Activated naive CD4-positive, alpha-beta T cell (primary cell): ENCODE measurements at regions not wholly inside any gene's neighbourhood (a gene's known extent, or its start where the extent isn't known, plus 50 kb on each side); places are given as distances from the start of the nearest gene placed in this dataset.
"Not testable (repeated sequence)": the region's sequence is repeated elsewhere in the genome, so short reads cannot be mapped to it uniquely, and the experiment has no call there.

Experiments
- DNase-seq, 4 experiments: peaks; one replicate each; lab custom pipeline; 2025; lab: John Stamatoyannopoulos, UW

DNA sequence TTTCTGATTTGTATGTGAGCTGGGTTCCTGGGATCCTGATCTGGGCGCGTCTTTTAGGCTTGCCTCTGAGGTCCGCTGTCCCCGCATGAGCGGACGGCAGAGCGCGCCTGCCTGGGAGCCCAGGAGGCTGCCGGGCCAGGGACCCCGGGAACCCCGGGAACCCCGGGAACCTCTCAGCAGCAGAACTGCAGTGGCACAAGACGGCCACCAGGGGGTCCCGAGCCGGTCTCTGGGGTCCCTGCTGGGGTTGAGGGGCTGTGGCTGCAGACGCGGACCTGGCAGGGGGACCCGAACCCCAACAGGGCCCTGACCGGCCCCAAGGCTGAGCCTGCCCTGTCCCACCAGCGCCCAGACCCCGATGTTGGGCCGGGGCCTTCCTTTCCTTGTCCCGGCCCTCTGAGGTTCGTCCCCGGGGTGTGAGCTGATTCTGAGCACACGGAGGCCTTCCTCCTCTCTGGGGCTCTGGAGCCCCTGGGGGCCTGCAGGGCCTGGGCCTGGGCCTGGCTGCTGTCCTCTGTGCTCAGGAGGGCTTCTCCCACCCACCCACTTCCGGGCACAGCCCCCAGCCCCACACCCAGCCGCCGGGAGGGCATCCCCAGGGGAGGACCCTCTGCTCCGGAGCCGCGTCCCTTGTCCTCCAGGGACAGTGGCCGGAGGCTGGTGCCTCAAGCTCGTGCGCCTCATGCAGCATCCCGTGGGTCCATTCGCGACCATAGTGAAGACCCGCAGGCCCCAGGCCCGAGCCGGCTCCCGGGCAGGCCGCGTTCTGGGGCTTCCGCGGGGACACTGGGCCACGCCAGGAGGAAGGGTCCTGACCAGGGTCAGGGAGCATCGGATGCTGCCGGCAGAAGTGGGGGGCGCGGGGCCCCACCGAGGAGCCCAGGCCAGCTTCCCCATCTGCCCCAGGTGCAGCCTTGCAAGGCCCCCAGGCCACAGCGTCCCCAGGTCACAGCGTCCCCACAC, 152.9 kb downstream of the TMEM121 start:
- DNase-seq, result not testable (repeated sequence)

DNA sequence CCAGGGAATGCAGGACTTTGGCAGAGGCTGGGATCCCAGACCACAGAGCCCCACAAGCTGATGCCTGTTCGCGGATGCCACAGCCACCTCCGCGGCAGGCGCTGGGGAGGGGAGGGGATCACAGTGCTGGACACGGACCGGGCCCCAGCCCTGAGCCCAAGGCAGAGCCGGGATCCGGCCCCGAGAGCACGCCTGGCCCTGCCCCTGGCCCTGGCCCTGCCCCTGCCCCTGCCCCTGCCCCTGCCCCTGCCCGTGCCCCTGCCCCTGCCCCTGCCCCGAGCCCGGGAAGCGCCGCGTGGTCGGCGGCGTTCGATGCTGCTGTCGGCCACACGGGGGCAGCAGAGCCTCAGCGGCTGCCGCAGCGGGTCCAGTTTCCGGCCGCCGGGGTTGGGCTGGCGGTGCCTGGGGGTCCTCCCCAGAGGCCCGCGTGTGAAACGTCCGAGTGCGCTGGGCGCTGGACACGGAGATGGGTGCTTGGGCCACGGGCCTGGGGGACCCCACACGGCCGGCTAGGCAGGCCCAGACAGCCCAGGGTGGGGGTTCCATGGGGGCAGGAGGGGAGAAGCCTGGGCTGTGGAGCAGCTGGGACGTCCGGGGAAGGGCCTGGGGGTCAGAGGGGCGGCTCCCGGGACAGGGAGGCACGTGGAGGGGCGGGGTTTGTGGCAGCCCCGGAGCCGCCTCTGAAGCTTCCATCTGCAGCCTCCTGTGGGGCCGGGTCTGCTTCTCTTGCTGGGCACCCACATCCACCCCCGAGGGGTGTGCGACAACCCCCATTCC, 153.8 kb downstream of the TMEM121 start:
- DNase-seq, result peak in 2 of 4 experiments; percentile 5 to 8

DNA sequence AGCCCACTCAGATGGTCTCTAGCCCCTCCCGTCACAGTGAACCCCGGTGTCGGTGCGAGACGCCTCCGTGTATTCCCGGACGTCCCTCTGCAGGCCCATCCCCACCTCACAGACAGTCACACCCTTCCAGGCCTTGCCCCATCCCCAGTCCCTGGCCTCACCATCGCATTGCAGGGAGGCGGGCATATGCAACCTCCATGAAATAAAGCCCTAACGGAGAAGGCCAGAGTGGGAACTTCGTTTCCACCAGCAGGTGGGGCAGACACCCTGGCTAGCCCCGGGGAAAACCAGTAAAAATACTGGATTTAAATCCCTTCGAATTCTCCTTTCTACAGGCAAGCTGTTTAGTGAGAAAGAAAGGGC, 154.3 kb downstream of the TMEM121 start:
- not testable (repeated sequence) for DNase-seq

DNA sequence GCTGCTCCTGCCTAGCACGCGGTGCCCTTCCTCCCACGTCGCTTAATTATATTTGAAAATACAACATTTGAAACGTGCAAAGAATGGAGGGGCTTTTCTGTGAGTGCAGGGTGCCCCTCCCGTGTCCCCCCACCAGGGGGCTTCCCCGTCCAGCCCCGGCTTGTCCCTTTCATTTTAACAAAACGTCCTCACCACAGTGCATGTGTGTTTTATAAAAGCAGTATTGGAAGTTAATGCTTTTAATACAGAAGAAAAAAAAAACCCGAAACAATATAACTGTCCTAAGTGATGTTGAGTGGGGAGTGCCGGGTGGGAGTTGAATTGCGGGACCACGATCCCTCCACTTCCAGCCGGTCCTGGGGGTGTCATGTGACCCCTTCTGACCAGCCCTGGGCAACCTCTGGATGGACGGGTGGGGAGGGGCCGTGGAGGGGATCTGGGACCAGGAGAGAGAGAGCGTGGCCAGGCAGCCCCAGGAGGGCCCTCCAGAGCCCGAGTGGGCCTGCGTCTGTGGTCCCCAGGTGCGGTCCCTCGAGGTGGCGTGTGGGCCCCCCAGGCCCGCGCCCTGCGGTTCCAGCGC, 155.3 kb downstream of the TMEM121 start:
- DNase-seq, result not testable (repeated sequence)

DNA sequence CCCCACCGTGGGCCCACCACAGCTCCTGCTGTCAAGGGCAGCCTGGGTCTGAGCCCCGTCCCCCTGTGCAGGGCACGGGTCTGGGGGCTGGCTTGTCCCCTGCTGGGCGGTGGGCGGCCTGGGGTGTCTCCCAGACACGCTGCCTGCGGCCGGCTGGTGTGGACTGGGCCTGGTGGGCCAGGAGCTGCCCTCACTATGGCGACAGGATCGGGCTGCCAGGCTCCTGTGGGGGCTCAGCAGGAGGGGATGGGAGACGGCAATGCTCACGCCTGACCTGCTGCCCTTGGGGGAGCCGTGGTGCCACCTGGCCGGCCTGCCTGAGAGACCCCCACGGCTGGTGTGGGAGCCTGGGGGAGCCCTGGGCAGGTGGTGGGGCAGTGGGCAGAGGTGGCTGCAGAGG, 156.1 kb downstream of the TMEM121 start:
- not testable (repeated sequence) for DNase-seq

DNA sequence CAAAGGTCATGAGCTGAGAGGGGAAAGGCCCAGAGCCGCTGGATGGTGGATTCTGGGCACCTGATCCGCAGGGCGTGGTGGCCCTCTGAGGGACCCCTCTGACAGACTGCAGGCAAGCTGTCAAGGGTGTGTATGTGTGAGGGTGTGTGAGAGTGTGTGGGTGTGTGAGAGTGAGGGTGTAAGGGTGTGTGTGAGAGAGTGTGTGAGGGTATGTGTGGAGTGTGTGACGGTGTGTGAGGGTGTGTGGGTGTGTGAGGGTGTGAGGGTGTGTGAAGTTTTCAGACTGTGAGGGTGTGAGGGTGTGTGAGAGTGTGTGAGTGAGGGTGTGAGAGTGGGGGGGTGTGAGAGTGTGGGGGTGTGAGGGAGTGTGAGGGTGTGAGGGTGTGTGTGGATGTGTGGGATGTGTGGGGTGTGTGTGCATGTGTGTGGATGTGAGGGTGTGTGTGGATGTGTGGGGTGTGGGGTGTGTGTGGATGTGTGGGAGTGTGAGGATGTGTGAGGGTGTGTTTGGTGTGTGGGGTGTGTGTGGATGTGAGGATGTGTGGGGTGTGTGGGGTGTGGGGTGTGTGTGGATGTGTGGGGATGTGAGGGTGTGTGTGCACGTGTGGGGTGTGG, 156.7 kb downstream of the TMEM121 start:
- no peak for DNase-seq

DNA sequence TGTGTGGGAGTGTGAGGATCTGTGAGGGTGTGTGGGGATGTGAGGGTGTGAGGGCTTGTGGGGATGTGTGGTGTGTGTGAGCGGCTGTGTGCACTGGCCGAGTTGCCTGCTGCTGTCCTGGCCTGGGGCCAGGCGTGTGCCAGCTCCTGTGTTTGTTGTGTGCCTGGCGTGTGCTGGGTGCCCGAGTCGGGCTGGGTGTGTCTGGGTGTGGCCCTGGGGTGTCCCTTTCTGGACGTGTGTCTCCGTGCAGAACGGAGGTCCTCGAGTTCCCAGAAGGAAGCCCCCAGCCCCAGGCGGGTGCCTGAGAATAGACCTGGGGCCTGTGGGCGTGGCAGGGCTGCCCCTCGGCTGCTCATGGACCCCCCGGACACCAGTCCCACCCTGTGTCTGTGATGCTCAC, 157.7 kb downstream of the TMEM121 start:
- not testable (repeated sequence) for DNase-seq

DNA sequence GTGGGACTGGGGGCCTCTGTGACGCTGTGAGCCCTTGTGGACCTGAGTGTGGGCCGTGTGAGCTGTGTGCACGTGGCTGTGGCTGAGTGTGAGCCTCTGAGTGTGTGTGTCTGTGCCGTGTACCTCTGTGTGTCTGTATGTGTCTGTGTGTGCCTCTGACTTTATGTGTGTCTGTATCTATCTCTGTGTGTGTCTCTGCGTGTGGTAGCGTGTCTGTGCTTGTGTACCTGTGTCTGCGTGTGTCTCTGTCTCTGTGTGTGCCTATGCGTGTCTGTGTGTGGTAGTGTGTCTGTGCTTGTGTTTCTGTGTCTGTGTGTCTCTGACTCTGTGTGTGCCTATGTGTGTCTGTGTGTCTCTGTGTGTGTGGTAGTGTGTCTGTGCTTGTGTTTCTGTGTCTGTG, 158.2 kb downstream of the TMEM121 start:
- not testable (repeated sequence) for DNase-seq

DNA sequence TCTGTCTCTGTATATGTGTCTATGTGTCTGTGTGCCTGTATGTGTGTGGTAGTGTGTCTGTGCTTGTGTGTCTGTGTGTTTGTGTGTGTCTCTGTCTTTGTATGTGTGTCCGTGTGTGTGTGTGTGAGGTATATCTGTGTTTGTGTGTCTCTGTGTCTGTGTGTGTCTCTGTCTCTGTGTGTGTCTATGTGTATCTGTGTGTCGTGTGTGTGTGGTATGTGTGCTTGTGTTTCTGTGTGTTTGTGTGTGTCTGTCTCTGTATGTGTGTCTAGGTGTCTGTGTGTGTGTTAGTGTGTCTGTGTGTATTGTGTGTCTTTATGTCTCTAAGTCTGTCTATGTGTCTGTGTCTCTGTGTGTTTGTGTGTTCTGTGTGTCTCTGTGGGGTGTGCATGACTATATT, 158.6 kb downstream of the TMEM121 start:
- DNase-seq, result no peak

DNA sequence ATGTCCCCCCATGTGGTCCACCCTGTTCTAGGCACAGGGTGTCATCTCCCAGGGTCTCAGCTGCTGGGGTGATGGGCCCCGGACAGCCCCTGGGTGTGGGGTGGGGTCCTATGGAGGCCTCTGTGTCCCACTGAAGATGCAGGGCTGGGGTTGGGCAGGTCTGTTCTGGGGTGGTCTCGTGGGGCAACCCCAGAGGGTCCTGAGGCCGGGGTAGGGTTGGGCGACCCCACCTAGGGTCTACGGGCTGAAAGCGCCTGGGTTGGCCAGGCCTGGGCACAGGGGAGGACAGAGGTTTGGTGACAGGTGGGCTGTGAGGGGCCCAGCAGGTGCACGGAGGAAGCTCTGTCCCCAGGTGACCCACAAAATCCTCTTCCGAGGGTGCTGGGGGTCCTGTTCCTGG, 159.2 kb downstream of the TMEM121 start:
- not testable (repeated sequence) for DNase-seq

DNA sequence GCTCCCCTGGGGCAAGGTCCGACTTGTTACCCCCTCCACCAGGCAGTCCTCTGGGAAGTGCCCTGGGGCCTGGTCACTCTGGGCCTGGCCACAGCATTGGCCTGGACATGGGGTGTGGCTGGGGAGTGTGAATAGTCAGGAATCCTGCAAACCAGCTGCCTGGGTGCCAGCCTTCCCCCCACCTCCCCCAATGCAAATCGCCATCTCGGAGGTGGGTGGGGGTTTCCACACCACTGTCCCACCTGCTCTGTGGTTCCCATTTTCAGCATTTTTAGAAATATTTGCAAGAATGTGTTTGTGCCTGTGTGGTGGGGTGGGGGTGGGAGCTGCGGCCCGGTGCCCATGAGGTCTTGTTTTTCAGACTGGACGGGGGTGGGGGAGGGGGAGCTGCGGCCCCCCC, 159.7 kb downstream of the TMEM121 start:
- not testable (repeated sequence) for DNase-seq

DNA sequence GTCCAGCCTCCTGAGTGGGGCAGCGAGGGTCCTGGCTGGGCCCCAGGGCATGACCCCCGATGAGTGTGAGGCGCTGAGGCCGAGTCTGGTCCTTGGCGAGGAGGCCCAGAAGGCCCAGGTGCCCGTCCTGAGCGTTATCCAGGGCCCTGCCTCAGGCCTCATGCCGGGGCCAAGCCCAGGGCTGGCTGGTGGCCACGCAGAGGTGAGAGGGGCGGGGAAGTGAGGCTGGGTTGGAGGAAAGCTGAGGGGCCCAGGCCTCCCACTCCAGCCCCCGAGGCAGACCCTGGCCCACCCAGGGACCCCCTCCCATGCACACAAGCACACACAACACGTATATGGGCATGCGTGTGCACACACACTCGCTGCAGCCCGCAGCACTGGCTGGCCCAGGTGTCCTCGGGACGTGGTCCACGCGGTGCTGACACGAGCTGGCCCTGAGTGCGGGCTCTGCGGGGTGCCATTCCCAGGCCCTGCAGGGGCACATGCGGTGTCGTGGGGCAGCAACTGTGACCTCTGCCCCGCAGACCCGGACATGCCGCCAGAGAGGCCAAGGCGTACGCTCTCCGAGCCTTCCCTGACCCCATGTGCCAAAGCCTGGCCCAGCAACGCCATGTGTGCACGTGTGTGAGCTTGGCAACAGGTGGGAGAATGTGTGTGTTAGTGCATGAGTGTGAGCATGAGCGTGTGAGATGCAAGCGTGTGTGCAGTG, 160.2 kb downstream of the TMEM121 start:
- not testable (repeated sequence) for DNase-seq

DNA sequence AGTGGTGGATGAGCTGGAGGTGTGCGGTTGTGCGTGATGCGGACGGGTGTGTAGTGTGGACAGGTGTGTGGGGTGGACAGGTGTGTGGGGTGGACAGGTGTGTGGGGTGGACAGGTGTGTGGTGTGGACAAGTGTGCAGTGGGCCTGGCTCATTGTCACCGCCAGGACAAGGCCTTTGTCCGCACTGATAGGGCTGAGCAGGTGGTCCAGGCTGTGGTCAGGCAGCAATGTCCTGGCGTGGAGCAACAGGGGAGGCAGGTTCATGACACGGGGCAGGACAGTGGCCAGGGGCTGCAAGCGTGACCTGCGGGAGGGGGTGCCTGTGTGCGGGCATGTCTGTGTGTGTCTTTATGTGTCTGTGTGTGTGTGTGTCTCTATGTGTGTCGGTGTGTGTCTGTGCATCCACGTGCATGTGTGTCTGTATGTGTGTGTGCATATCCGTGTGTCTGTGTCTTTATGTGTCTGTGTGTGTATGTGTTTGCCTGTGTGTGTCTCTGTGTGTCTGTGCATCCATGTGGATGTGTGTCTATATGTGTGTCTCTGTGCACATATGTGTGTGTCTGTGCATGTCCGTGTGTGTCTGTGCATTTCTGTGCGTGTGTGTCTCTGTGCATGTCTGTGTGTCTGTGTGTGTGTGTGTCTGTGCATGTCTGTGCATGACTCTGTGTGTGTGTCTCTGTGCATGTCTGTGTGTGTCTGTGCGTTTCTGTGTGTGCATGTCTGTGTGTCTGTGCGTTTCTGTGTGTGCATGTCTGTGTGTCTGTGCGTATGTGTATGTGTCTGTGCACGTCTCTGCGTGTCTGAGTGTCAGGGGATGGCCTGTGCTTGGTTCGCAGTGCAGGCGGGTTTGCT, 161.0 kb downstream of the TMEM121 start:
- DNase-seq, result not testable (repeated sequence)

DNA sequence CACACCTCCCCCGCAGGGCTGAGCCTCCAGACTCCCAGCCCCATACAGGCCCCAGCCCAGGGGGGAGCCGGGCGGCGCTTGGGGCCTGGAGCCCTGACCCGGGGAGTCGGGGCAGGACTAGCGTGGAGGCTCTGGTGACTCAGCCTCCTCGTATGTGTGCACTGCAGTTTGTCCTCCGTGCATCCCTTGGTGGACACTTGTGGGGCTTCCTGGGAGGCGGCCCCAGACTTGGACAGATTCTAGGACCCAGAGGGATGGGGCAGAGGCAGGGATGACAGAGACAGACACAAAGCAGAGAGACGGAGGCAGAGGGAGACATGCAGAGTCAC, 161.6 kb downstream of the TMEM121 start:
- DNase-seq, result not testable (repeated sequence)

DNA sequence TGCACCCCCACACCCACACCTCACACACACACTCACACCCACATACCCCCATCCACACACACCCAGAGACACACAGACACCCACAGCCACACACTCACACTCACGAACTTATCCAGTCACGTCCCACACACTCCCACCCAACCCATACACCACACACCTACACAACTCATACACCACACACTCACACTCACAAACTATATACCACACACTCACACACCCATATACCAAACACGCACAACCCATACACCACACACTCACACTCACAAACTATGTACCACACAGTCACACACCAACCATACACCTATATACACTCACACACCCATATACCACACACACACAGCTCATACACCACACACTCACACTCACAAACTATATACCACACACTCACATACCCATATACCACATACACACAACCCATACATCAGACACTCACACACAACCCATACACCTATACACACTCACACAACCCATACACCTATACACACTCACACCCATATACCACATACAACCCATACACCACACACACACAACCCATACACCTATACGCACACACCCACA, 162.4 kb downstream of the TMEM121 start:
- DNase-seq, result not testable (repeated sequence)

DNA sequence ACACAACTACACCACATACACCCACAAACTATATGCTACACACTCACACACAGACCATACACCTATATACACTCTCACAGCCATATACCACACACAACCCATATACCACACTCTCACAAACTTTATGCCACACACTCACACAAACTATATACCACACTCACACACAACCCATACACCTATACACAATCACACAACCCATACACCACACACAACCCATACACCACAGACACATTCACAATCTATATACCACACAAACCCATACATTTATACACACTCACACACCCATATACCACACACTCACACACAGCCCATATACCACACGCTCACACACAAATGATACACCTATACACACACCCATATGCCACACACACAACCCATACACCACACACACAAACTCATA, 163.3 kb downstream of the TMEM121 start:
- DNase-seq, result no peak

DNA sequence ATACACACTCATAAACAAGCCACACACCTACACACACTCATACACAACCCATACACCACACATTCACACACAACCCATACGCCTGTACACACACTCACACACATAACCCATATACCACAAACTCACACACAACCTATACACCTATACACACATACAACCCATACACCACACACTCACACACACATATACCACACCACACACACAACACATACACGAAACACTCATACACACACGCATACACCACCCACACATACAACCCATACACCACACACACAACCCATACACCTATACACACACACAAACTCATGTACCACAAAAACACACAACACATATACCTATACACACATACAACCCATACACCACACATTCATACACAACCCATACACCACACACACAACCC, 164.3 kb downstream of the TMEM121 start:
- DNase-seq, result no peak

DNA sequence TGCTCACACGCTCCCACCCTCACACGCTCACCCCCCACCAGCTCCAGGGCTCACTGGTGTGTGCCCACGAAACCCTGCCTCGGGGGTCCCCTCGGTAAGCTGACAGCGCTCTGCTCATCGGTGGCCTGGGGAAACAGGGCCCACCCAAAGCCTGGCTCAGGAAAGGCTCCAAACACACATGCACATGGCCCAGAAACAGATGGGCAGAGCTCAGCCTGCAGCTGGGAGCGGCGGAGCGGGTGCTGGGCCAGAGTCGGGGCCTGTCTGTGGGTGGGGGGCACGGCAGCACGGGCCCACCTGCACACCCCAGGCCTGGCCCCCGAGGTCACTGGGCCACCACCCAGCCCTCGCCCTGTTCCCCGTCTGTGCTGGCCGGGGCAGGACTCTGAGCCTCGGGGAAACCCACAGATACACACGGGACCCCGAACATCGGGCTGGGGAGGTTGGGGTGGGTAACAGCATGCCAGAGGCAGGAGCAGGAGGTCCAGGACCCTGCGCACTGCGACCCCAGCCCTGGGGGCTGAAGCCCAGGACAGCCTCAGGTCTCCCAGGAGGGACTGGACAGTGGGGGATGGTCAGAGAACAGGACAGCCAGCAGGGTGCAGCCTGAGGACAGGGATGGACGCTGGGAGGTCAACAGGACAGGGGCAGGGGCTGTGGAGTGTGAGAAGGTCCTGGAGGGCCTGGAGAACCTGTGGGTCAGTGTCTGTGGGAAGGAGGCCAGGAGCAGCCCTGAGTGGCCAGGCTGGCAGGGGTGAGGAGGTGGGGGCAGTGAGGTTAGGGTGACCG, 165.1 kb downstream of the TMEM121 start:
- DNase-seq, result not testable (repeated sequence)

DNA sequence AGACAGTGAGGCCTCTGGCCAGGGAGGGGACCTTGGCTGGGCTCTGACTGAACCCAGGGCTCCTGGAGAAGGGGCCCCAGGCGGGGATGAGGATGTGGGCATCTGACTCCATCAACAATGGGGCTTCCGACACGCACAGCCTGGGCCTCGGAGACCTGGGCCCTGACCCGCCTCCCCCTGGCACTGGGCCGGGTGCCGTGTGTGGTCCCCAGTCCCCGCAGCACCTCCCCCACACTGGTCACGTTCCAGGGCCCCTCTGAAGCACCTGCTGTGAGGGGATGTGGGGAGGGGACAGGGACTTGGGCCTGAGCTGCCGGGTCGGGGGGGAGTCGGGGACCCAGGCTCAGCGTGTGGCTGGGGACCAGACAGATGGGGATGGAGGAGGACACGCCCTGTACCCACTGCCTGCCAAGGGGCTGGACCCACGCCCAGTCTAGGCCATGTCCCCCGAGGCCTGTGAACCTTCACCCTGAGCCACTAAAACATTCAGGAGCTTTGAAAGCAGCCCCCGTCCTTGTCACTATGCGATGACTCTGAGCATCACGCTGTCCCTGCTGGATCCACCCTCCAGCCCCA, 165.8 kb downstream of the TMEM121 start:
- DNase-seq, result not testable (repeated sequence)
